ENCODE measurements at regions not wholly inside any gene's neighbourhood (a gene's known extent, or its start where the extent isn't known, plus 50 kb on each side); places are given as distances from the start of the nearest gene placed in this dataset.

GRCh38 chr3:68648494-68648893 lies 283.9 kb downstream of the TAFA4 start:
- 89% methylated on average over 2 of the region's 2 CpGs for WGBS
- no peak for DNase-seq (ENCODE audit: extremely low spot score)
- no peaks in the 10 kb centered on the region for H3K9me3 ChIP-seq
- no peaks in the 10 kb centered on the region for H3K4me1 ChIP-seq
- no peaks in the 10 kb centered on the region for H3K27me3 ChIP-seq
- no peak overlapping the region for H3K4me3 ChIP-seq
- TF ChIP-seq POLR2A (IDR thresholded peaks at IDR 0.05; ENCODE audit: low read depth): no peak
- TF ChIP-seq POLR2AphosphoS5 (IDR thresholded peaks at IDR 0.05): no peak
- TF ChIP-seq EP300 (IDR thresholded peaks at IDR 0.05): no peak
- H3K27ac ChIP-seq (replicated peaks in 1 of 4): no peak overlapping the region
- intact Hi-C loops (cut with DNase I): no loop called here
- no peaks in the 10 kb centered on the region for H3K36me3 ChIP-seq

DNA sequence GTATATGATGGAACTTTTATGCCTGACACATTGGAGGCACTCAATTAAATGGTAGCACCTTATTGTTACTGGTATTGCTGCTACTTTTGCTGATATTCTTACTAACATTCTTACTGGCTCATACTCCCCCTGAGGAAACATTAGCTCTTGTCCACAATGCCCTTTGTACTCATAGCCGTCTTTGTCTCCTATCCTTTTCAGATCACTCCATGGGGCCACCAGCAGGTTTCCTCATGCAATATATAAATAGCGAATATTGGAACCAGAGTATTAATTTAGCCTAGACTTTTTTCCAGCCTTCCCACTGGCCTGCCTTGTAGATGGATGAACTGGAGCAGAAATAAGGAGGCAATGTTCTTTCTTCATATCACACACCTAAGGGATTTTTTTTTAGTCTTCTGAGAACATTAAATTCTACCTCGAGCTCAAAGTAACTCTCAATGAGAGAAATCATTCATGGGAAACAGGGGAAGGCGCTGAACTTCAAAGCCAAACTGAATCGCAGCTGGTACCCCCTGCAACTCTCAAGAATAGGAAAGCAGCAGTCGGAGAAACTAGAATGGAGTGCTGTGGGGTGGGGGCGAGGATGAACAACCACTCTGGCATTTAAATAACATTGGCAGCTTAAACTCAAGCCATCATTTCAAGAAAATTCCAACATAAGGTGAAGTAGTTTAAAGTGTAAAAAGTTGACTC lies 300.3 kb downstream of the TAFA4 start:
- DNase-seq (ENCODE audit: extremely low spot score): no peak
- no peaks in the 10 kb centered on the region for H3K9me3 ChIP-seq
- H3K36me3 ChIP-seq: no peaks in the 10 kb centered on the region
- no peaks in the 10 kb centered on the region for H3K27me3 ChIP-seq
- H3K27ac ChIP-seq (replicated peaks in 1 of 4): no peak overlapping the region
- intact Hi-C loops (cut with DNase I): no loop called here
- H3K4me1 ChIP-seq: no peaks in the 10 kb centered on the region
- no peak overlapping the region for H3K4me3 ChIP-seq
- WGBS: 36% methylated on average over 7 of the region's 7 CpGs
- TF ChIP-seq EP300 (IDR thresholded peaks at IDR 0.05) (no peak), POLR2AphosphoS5 (IDR thresholded peaks at IDR 0.05) (no peak), POLR2A (IDR thresholded peaks at IDR 0.05; ENCODE audit: low read depth) (no peak), CTCF (IDR thresholded peaks at IDR 0.05) (no peak)

- Histone ChIP-seq H3K4me3 (no peak overlapping the region), H3K4me1 (no peaks in the 10 kb centered on the region), H3K27ac (replicated peaks in 1 of 4) (no peak overlapping the region), H3K27me3 (no peaks in the 10 kb centered on the region), H3K9me3 (peaks cover 0 to 4% (median 0%) of the 10 kb centered on the region in 4 donors), H3K36me3 (no peaks in the 10 kb centered on the region)
- WGBS: 89% methylated on average over 5 of the region's 6 CpGs
- no peak for DNase-seq (ENCODE audit: extremely low spot score)
- TF ChIP-seq EP300 (IDR thresholded peaks at IDR 0.05) (no peak), POLR2A (IDR thresholded peaks at IDR 0.05; ENCODE audit: low read depth) (no peak), CTCF (IDR thresholded peaks at IDR 0.05) (no peak), POLR2AphosphoS5 (IDR thresholded peaks at IDR 0.05) (no peak)
- intact Hi-C loops (cut with DNase I): no loop called here
Measured at GRCh38 chr3:68620211-68620610, 312.1 kb downstream of the TAFA4 start.

- Histone ChIP-seq H3K4me3 (no peak overlapping the region), H3K27ac (replicated peaks in 1 of 4) (no peak overlapping the region), H3K9me3 (peaks cover 0 to 7% (median under 1%) of the 10 kb centered on the region in 4 donors), H3K27me3 (no peaks in the 10 kb centered on the region), H3K4me1 (no peaks in the 10 kb centered on the region), H3K36me3 (no peaks in the 10 kb centered on the region)
- no peak for DNase-seq (ENCODE audit: extremely low spot score)
- TF ChIP-seq EP300 (IDR thresholded peaks at IDR 0.05): no peak
- no peak for TF ChIP-seq POLR2A (IDR thresholded peaks at IDR 0.05; ENCODE audit: low read depth)
- no peak for TF ChIP-seq POLR2AphosphoS5 (IDR thresholded peaks at IDR 0.05)
- no peak for TF ChIP-seq CTCF (IDR thresholded peaks at IDR 0.05)
- WGBS: 92% methylated on average over 6 of the region's 6 CpGs
- intact Hi-C loops (cut with DNase I): no loop called here
Measured at GRCh38 chr3:68614087-68614486, 318.3 kb downstream of the TAFA4 start.

DNA sequence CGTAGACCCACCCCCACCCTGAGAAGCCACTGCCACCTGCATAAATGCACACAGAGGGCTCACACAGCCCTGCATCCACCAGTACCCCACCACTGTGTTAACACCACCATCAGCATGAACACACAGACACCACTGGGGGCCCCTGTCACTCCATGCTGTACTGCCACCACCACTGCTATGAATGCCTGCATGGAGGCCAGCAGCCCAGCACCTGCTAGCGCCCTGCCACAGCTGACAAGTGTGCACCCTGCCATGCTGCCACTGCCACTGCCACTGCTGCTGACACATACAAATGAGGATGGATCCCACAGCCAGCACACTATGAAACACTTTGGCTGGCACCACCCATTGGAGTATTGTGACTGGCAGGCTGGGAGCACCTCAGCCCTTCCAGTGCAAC lies 361.0 kb downstream of the TAFA4 start:
- 71% methylated on average over 1 of the region's 2 CpGs for WGBS
- no peaks in the 10 kb centered on the region for H3K27me3 ChIP-seq
- TF ChIP-seq POLR2A (IDR thresholded peaks at IDR 0.05; ENCODE audit: low read depth) (no peak), EP300 (IDR thresholded peaks at IDR 0.05) (no peak), POLR2AphosphoS5 (IDR thresholded peaks at IDR 0.05) (no peak), CTCF (IDR thresholded peaks at IDR 0.05) (no peak)
- no peaks in the 10 kb centered on the region for H3K36me3 ChIP-seq
- H3K9me3 ChIP-seq: peaks cover 0 to 6% (median 0%) of the 10 kb centered on the region in 4 donors
- intact Hi-C loops (cut with DNase I): no loop called here
- no peak for DNase-seq (ENCODE audit: extremely low spot score)
- no peaks in the 10 kb centered on the region for H3K4me1 ChIP-seq
- no peak overlapping the region for H3K27ac ChIP-seq (replicated peaks in 1 of 4)
- H3K4me3 ChIP-seq: no peak overlapping the region
